Small intestine (tissue), 7 donors: ENCODE measurements at regions not wholly inside any gene's neighbourhood (a gene's known extent, or its start where the extent isn't known, plus 50 kb on each side); places are given as distances from the start of the nearest gene placed in this dataset.

ENCODE experiments used
- DNase-seq, 2 donors: peaks; one replicate each; pipeline versions ENCODE4 v3.0.0 to v3.0.0-alpha.2; 2013
- FAIRE-seq: peaks from 2 replicates; lab custom pipeline; 2012; peaks lifted over from hg19 to GRCh38; lab: Jason Lieb, UNC
- H3K27ac ChIP-seq, 3 donors: one replicate each; pipeline ENCODE4 v1.5.1; 2013; ENCODE audit warnings: low read length in 2 of 3, mild to moderate bottlenecking in 2 of 3, control low read depth in 1 of 3, inconsistent platforms in 1 of 3, low read depth in 1 of 3, moderate library complexity in 1 of 3
- H3K27me3 ChIP-seq, 3 donors: one replicate each; pipeline ENCODE4 v1.6.1; 2013; ENCODE audit warnings: low read length in 3 of 3, inconsistent platforms in 1 of 3; ENCODE audit not compliant: control insufficient read depth in 3 of 3, insufficient read depth in 3 of 3
- H3K36me3 ChIP-seq, 3 donors: one replicate each; pipeline ENCODE4 v1.6.1; 2013; ENCODE audit warnings: low read length in 3 of 3, inconsistent platforms in 1 of 3, low read depth in 1 of 3, mild to moderate bottlenecking in 1 of 3, moderate library complexity in 1 of 3; ENCODE audit not compliant: control insufficient read depth in 3 of 3, insufficient read depth in 2 of 3
- H3K4me1 ChIP-seq, 3 donors: one replicate each; pipeline ENCODE4 v1.6.1; 2013; ENCODE audit warnings: low read length in 2 of 3, inconsistent platforms in 1 of 3, low read depth in 1 of 3, mild to moderate bottlenecking in 1 of 3, moderate library complexity in 1 of 3; ENCODE audit not compliant: control insufficient read depth in 3 of 3, insufficient read depth in 2 of 3
- H3K4me3 ChIP-seq, 3 donors: one replicate each; pipeline ENCODE4 v1.5.1; 2013; ENCODE audit warnings: low read length in 3 of 3, control low read depth in 1 of 3, inconsistent platforms in 1 of 3, low read depth in 1 of 3, mild to moderate bottlenecking in 1 of 3, moderate library complexity in 1 of 3
- H3K9me3 ChIP-seq, 2 donors: one replicate each; pipeline ENCODE4 v1.6.1; 2013; ENCODE audit warnings: low read depth in 1 of 2, low read length in 1 of 2; ENCODE audit not compliant: control insufficient read depth in 2 of 2, insufficient read depth in 1 of 2
- WGBS, 3 donors: extraction: QIAGEN DNeasy Blood & Tissue Kit; methylation state at CpG; one replicate each; pipeline ENCODE4 v1.1.7; 2013; 5-methylcytosine and 5-hydroxymethylcytosine counted together
- donor health status: healthy with polysubstance abuse.
- donor health status: control.
- donor health status: control.
- donor health status: Bipolar disorder and iron deficiency.
- donor health status: healthy.

DNA sequence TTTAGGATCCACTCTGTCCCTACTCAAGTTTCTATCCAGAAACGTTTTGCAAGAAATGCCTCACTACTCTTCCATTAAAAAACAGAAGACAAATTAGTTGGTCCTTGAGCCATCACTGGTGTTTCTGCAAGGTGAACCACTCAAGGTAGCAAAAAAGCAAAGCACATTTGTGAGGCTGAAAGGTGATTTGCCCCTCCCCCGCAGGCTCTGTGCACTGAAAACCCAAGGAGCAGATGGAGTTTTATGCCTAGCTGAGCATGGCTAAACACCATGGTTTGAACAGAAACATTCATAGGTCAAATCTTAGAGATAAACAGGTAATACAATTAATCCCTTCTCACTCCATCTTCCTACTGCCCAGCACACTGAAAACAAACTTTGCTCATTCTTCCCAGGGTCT lies 538.2 kb upstream of the CDH5 start:
- FAIRE-seq = no peak
- WGBS, 3 donors = 50 to 81% (median 74%) methylated on average over 2 of the region's 2 CpGs
- H3K9me3 ChIP-seq = no peaks in the 10 kb centered on the region

DNA sequence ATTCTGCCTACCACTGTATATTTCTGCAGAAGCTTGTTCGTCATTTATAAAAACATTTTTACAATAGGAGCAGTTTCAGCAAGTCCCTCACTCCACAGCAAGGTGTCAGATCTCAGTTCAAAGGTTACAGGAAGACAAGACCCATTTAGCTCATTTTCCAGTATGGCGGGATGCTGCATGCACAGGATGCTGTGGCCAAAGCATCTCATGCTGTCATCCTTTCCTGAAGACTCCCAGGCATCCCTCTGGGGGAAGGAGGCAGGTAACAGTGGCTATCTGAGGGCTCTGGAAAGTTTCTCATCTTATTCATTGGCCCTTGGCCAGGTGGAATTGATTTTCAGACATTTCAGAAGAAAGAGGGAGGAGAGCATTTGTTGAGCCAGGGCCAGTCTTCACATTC lies 539.3 kb upstream of the CDH5 start:
- Histone ChIP-seq H3K4me3 (no peak overlapping the region), H3K27me3 (no peaks in the 10 kb centered on the region), H3K9me3 (no peaks in the 10 kb centered on the region), H3K36me3 (no peaks in the 10 kb centered on the region), H3K4me1 (no peaks in the 10 kb centered on the region), H3K27ac (no peak overlapping the region)
- FAIRE-seq = no peak
- WGBS, 3 donors = 83 to 92% (median 86%) methylated on average over 2 of the region's 2 CpGs
- no peak for DNase-seq

More for the DNA sequence above, 538.2 kb upstream of the CDH5 start:
- no peak for DNase-seq
- Histone ChIP-seq H3K4me1 (no peaks in the 10 kb centered on the region), H3K27ac (no peak overlapping the region), H3K4me3 (no peak overlapping the region), H3K36me3 (no peaks in the 10 kb centered on the region), H3K27me3 (no peaks in the 10 kb centered on the region)

DNA sequence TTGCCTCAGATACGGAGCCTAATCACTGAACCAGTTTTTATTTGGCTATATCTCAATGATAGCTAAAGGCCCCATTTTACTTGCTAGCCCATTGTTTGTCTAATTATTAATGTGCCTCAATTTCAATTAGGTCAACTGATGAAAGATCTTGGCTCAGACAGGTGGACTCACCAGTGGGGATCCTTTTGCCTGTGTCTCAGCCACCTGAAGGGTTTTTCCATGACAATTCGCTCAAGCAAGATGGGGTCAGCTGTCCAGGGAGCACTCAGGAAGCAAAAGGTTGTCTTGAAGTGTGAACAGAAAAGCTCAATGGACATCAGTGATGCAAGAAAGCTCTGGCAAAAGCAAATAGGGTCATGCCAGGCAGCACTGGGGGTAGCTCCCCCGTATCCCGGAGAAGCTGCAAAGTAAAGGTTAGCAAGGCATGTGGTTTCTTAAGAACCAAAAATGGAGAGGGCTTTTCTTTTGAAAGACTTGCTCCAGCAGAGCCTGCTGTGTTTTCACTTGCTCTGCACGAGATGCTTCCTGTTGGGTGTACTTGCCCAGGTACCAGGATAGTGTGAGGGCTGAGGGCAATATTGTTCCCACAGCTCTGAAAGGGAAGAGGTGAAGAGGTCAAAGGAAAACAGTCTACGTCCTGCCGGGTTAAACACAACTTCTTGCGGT lies 541.2 kb upstream of the CDH5 start:
- DNase-seq = no peak
- no peak for FAIRE-seq
- no peaks in the 10 kb centered on the region for H3K9me3 ChIP-seq
- no peaks in the 10 kb centered on the region for H3K4me1 ChIP-seq
- WGBS, 3 donors = 72 to 74% (median 74%) methylated on average over 8 of the region's 8 CpGs
- H3K36me3 ChIP-seq = no peaks in the 10 kb centered on the region
- H3K27ac ChIP-seq = no peak overlapping the region
- H3K27me3 ChIP-seq = no peaks in the 10 kb centered on the region
- no peak overlapping the region for H3K4me3 ChIP-seq

DNA sequence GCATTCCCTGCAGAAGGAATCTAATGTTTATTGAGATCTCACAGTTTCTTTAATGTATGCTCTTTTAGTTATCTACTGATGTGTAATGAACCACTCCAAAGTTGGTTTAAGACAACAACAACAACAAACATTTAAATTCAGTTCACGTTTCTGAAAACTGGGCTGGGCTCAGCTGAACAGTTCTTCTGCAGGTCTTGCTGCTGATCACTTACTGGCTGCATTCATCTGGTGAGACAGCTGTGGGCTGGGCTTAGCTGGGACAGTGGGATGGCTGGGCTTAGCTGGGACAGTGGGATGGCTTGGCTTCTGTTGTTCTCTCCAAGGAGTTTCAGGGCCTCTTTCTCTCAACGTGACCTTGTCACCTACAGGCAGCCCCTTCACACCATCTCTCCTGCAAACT lies 544.3 kb upstream of the CDH5 start:
- FAIRE-seq (no peak), DNase-seq (no peak)
- no peaks in the 10 kb centered on the region for H3K27me3 ChIP-seq
- H3K9me3 ChIP-seq = no peaks in the 10 kb centered on the region
- no peak overlapping the region for H3K4me3 ChIP-seq
- H3K27ac ChIP-seq = no peak overlapping the region
- WGBS, 3 donors = 73 to 88% (median 76%) methylated on average over 2 of the region's 2 CpGs
- H3K4me1 ChIP-seq = no peaks in the 10 kb centered on the region
- no peaks in the 10 kb centered on the region for H3K36me3 ChIP-seq

DNA sequence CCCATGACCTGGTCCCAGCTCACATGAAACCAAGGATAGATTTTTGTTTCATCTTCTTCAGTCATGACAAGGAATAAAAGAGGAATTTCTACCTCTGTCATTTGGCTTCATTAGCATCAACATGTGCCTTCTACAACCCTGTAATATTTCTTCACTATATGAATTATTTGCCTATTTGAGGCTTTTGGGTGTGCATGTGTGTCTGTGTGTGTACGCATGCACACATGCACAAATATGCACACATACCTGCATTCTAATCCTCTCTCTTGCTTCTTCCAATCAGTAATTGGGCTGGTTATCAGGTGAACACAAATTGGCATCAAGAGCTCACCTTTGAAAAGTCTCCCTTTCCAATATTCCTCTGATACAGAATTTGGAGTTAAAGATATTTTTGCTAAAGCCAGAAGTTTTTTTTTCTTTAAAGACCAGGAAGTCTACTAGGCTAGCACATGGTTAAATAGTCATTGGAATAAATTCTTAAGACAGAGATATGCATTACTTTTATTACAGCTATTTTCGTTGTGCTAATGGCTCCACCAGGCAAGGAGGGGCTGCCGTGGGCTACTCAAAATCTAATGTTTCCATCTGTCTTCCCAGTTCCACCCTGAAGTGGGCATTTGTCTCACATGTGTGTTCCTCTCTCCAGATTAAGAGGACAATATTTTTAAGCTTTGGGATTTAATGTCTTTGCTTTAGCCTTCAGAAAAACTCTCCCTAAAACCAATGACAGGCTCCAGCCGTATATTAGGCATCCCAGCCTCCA lies 547.2 kb upstream of the CDH5 start:
- no peak for FAIRE-seq

DNA sequence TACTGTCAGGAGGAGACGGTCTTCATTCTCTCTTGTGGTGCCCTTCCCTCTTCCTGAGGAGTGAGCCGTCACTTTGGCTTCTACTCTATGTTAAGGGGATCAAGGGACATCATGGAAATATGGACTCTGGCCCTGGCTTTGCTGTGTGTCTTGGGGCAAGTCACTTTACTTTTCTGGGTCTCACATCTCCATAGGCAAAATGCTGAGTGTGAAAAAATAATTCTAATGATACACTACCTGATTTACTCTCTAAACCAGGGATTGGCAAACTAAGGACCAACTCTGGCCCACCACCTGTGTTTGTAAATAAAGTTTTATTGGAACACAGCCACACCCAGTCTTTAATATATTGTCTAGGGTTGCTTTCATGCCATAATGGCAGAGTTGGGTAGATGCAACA lies 548.7 kb upstream of the CDH5 start:
- Histone ChIP-seq H3K27me3 (no peaks in the 10 kb centered on the region), H3K36me3 (no peaks in the 10 kb centered on the region), H3K4me1 (no peaks in the 10 kb centered on the region), H3K9me3 (no peaks in the 10 kb centered on the region), H3K4me3 (no peak overlapping the region), H3K27ac (no peak overlapping the region)
- WGBS, 3 donors = 71 to 95% (median 89%) methylated on average over 2 of the region's 2 CpGs
- DNase-seq (no peak), FAIRE-seq (no peak)

More for the DNA sequence above, 547.2 kb upstream of the CDH5 start:
- no peak for DNase-seq
- H3K4me3 ChIP-seq = no peak overlapping the region
- H3K9me3 ChIP-seq = no peaks in the 10 kb centered on the region
- H3K36me3 ChIP-seq = no peaks in the 10 kb centered on the region
- WGBS, 3 donors = 61 to 77% (median 70%) methylated on average over 4 of the region's 4 CpGs
- no peaks in the 10 kb centered on the region for H3K4me1 ChIP-seq
- no peak overlapping the region for H3K27ac ChIP-seq
- H3K27me3 ChIP-seq = no peaks in the 10 kb centered on the region

DNA sequence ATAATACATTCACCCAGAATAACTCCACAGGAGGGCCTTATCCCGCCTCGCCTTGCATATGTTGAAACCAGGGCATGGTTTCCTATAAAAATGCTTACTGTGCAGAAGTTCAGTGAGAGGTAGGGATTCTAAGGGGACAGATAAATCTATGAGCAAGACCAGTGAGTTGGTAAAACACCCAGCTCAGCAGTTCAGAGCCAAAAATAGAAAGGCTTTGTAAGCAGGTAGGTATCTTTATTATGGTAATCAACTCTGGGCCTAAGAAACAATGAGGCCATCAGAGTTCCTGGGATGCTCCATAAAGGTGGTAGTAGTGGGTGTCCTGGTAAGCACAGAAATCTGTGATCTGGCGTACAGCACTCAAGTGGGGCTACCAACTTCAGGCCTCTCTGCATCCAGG lies 549.4 kb upstream of the CDH5 start:
- no peak overlapping the region for H3K27ac ChIP-seq
- WGBS, 3 donors = 83 to 93% (median 91%) methylated on average over 3 of the region's 3 CpGs
- no peak for FAIRE-seq

DNA sequence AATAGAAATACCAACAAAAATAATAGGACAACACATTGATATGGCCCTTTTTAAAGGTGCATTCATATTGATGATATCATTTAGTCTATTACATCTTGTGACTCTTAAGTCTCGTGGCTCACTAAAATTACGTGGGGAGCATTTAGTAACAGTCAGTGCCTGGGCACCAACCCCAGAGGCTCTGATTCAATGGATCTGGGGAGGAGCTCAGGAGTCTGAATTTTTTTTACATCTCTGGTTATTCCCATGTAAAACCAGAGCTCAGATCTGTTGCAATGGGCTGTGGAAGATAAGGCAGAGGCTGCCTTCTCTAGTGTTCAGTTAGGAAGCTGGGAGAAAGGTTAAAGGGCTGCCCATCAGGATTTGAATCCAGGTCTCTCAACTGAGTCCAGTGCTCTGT lies 549.9 kb upstream of the CDH5 start:
- H3K9me3 ChIP-seq = no peaks in the 10 kb centered on the region
- no peaks in the 10 kb centered on the region for H3K36me3 ChIP-seq
- H3K27ac ChIP-seq = no peak overlapping the region
- H3K4me1 ChIP-seq = no peaks in the 10 kb centered on the region
- H3K4me3 ChIP-seq = no peak overlapping the region
- FAIRE-seq (no peak), DNase-seq (no peak)
- no peaks in the 10 kb centered on the region for H3K27me3 ChIP-seq
- 73 to 84% (median 73%) methylated on average over 2 of the region's 2 CpGs for WGBS, 3 donors

More for the DNA sequence above, 549.4 kb upstream of the CDH5 start:
- H3K36me3 ChIP-seq = no peaks in the 10 kb centered on the region
- no peaks in the 10 kb centered on the region for H3K9me3 ChIP-seq
- DNase-seq = no peak
- no peak overlapping the region for H3K4me3 ChIP-seq
- no peaks in the 10 kb centered on the region for H3K4me1 ChIP-seq
- no peaks in the 10 kb centered on the region for H3K27me3 ChIP-seq
